ENCODE measurements at regions not wholly inside any gene's neighbourhood (a gene's known extent, or its start where the extent isn't known, plus 50 kb on each side); places are given as distances from the start of the nearest gene placed in this dataset.

GRCh38 chr15:70351941-70352774 is 254.4 kb upstream of the TLE3 start:
- H3K36me3 ChIP-seq = no peaks in the 10 kb centered on the region
- 93% methylated on average over 3 of the region's 3 CpGs; no CpG with 5 or more reads in 1 of the 2 donors for WGBS, 2 donors (ENCODE audit: low coverage in 1 of 2)

GRCh38 chr15:70351391-70351790 is 253.7 kb upstream of the TLE3 start:
- no peaks in the 10 kb centered on the region for H3K4me1 ChIP-seq
- H3K27ac ChIP-seq = no peak overlapping the region
- 94% methylated on average over 5 of the region's 5 CpGs; no CpG with 5 or more reads in 1 of the 2 donors for WGBS, 2 donors (ENCODE audit: low coverage in 1 of 2)
- no peak for DNase-seq
- H3K9me3 ChIP-seq = no peaks in the 10 kb centered on the region
- no peak overlapping the region for H3K4me3 ChIP-seq
- H3K27me3 ChIP-seq = no peaks in the 10 kb centered on the region
- no peaks in the 10 kb centered on the region for H3K36me3 ChIP-seq
- TF ChIP-seq CTCF (IDR thresholded peaks at IDR 0.05) (no peak), EP300 (IDR thresholded peaks at IDR 0.05; ENCODE audit: low read depth) (no peak), POLR2AphosphoS5 (IDR thresholded peaks at IDR 0.05) (no peak), POLR2A (IDR thresholded peaks at IDR 0.05) (no peak)
- intact Hi-C loops (cut with DNase I; ENCODE audit: low total_unique reads) = no loop called here
- in situ Hi-C loops (cut with MboI; ENCODE audit: low pct_ligation_motif_present in 1 of 4, low pct_unique_long_range_greater_than_20kb in 1 of 4, low sequenced_read_pairs in 3 of 4) = no loop called here

More at GRCh38 chr15:70351941-70352774, 254.4 kb upstream of the TLE3 start:
- no peak for TF ChIP-seq POLR2AphosphoS5 (IDR thresholded peaks at IDR 0.05)
- DNase-seq = no peak
- intact Hi-C loops (cut with DNase I; ENCODE audit: low total_unique reads) (no loop called here), in situ Hi-C loops (cut with MboI; ENCODE audit: low pct_ligation_motif_present in 1 of 4, low pct_unique_long_range_greater_than_20kb in 1 of 4, low sequenced_read_pairs in 3 of 4) (no loop called here)
- Histone ChIP-seq H3K9me3 (no peaks in the 10 kb centered on the region), H3K27me3 (no peaks in the 10 kb centered on the region), H3K4me3 (no peak overlapping the region), H3K27ac (no peak overlapping the region), H3K4me1 (no peaks in the 10 kb centered on the region)

- H3K27me3 ChIP-seq = no peaks in the 10 kb centered on the region
- no peaks in the 10 kb centered on the region for H3K4me1 ChIP-seq
- H3K27ac ChIP-seq = no peak overlapping the region
- H3K36me3 ChIP-seq = no peaks in the 10 kb centered on the region
- TF ChIP-seq EP300 (IDR thresholded peaks at IDR 0.05; ENCODE audit: low read depth) = no peak
- no peak for TF ChIP-seq CTCF (IDR thresholded peaks at IDR 0.05)
- TF ChIP-seq POLR2AphosphoS5 (IDR thresholded peaks at IDR 0.05) = no peak
- no peak for TF ChIP-seq POLR2A (IDR thresholded peaks at IDR 0.05)
- peak; percentile 26 for DNase-seq
- WGBS, 2 donors (ENCODE audit: low coverage in 1 of 2) = 66 to 85% methylated on average over 7 to 17 of the region's 17 CpGs
- in situ Hi-C loops (cut with MboI; ENCODE audit: low pct_ligation_motif_present in 1 of 4, low pct_unique_long_range_greater_than_20kb in 1 of 4, low sequenced_read_pairs in 3 of 4) (no loop called here), intact Hi-C loops (cut with DNase I; ENCODE audit: low total_unique reads) (no loop called here)
- no peak overlapping the region for H3K4me3 ChIP-seq
- H3K9me3 ChIP-seq = no peaks in the 10 kb centered on the region
Observed at GRCh38 chr15:70348581-70349344, 251.0 kb upstream of the TLE3 start.

- H3K27me3 ChIP-seq = no peaks in the 10 kb centered on the region
- intact Hi-C loops (cut with DNase I; ENCODE audit: low total_unique reads) (no loop called here), in situ Hi-C loops (cut with MboI; ENCODE audit: low pct_ligation_motif_present in 1 of 4, low pct_unique_long_range_greater_than_20kb in 1 of 4, low sequenced_read_pairs in 3 of 4) (no loop called here)
- DNase-seq = no peak
- no peak for TF ChIP-seq POLR2A (IDR thresholded peaks at IDR 0.05)
- TF ChIP-seq CTCF (IDR thresholded peaks at IDR 0.05) = no peak
- TF ChIP-seq POLR2AphosphoS5 (IDR thresholded peaks at IDR 0.05) = no peak
- TF ChIP-seq EP300 (IDR thresholded peaks at IDR 0.05; ENCODE audit: low read depth) = no peak
- H3K9me3 ChIP-seq = no peaks in the 10 kb centered on the region
- H3K4me3 ChIP-seq = no peak overlapping the region
- WGBS, 2 donors (ENCODE audit: low coverage in 1 of 2) = 20 to 90% methylated on average over 1 to 2 of the region's 2 CpGs
- no peaks in the 10 kb centered on the region for H3K4me1 ChIP-seq
- no peaks in the 10 kb centered on the region for H3K36me3 ChIP-seq
- no peak overlapping the region for H3K27ac ChIP-seq
Observed at GRCh38 chr15:70348226-70348543, 250.5 kb upstream of the TLE3 start.

All from transverse colon (tissue), 4 donors.